ENCODE measurements at regions not wholly inside any gene's neighbourhood (a gene's known extent, or its start where the extent isn't known, plus 50 kb on each side); places are given as distances from the start of the nearest gene placed in this dataset.

- Histone ChIP-seq H2AFZ (ENCODE audit: low read depth, low read length) (no peak overlapping the region), H3K4me2 (ENCODE audit: low read length) (no peak overlapping the region), H3K27ac (ENCODE audit: low read length) (no peak overlapping the region), H4K20me1 (ENCODE audit: insufficient read depth) (no peaks in the 10 kb centered on the region), H3F3A (ENCODE audit: insufficient read depth, low read length, poor library complexity, severe bottlenecking) (no peaks in the 10 kb centered on the region), H3K27me3 (ENCODE audit: insufficient read depth, low read depth, low read length) (no peaks in the 10 kb centered on the region), H3K4me3 (ENCODE audit: low read length) (no peak overlapping the region), H3K9me2 (ENCODE audit: insufficient read depth, low read length) (no peaks in the 10 kb centered on the region), H3K36me3 (ENCODE audit: insufficient read depth, low read length) (no peaks in the 10 kb centered on the region), H3K79me2 (replicated peaks; ENCODE audit: insufficient read depth, low read length) (no peaks in the 10 kb centered on the region), H3K9ac (ENCODE audit: low read length) (no peak overlapping the region), H3K9me3 (ENCODE audit: low read length) (no peaks in the 10 kb centered on the region)
- TF ChIP-seq EP300 (conservative IDR thresholded peaks at IDR 0.05; ENCODE audit: poor library complexity, severe bottlenecking) (no peak), TAF1 (IDR thresholded peaks at IDR 0.05; ENCODE audit: low read depth) (no peak), REST (IDR thresholded peaks at IDR 0.05; ENCODE audit: borderline replicate concordance) (no peak)
Observed at GRCh38 chr7:22962775-22963350, 51.1 kb downstream of the HYCC1 start.

GRCh38 chr7:22958742-22959141 is 55.2 kb downstream of the HYCC1 start:
- H3K9me3 ChIP-seq (ENCODE audit: low read length) = no peaks in the 10 kb centered on the region
- H3K79me2 ChIP-seq (replicated peaks; ENCODE audit: insufficient read depth, low read length) = no peaks in the 10 kb centered on the region
- H3K36me3 ChIP-seq (ENCODE audit: insufficient read depth, low read length) = no peaks in the 10 kb centered on the region

More at GRCh38 chr7:22958742-22959141, 55.2 kb downstream of the HYCC1 start:
- Histone ChIP-seq H3K27ac (ENCODE audit: low read length) (no peak overlapping the region), H2AFZ (ENCODE audit: low read depth, low read length) (no peak overlapping the region), H3F3A (ENCODE audit: insufficient read depth, low read length, poor library complexity, severe bottlenecking) (no peaks in the 10 kb centered on the region), H3K4me3 (ENCODE audit: low read length) (no peak overlapping the region), H3K4me2 (ENCODE audit: low read length) (no peak overlapping the region), H3K9me2 (ENCODE audit: insufficient read depth, low read length) (no peaks in the 10 kb centered on the region), H3K9ac (ENCODE audit: low read length) (no peak overlapping the region), H4K20me1 (ENCODE audit: insufficient read depth) (no peaks in the 10 kb centered on the region), H3K27me3 (ENCODE audit: insufficient read depth, low read depth, low read length) (no peaks in the 10 kb centered on the region)
- TF ChIP-seq TAF1 (IDR thresholded peaks at IDR 0.05; ENCODE audit: low read depth) = no peak
- TF ChIP-seq CTCF (IDR thresholded peaks at IDR 0.05; ENCODE audit: poor library complexity, severe bottlenecking) = no peak
- TF ChIP-seq EP300 (conservative IDR thresholded peaks at IDR 0.05; ENCODE audit: poor library complexity, severe bottlenecking) = no peak
- TF ChIP-seq RAD21 (conservative IDR thresholded peaks at IDR 0.05) = no peak
- TF ChIP-seq SMC3 (conservative IDR thresholded peaks at IDR 0.05; ENCODE audit: poor library complexity) = no peak
- TF ChIP-seq MXI1 (conservative IDR thresholded peaks at IDR 0.05; ENCODE audit: poor library complexity, severe bottlenecking) = no peak
- TF ChIP-seq POLR2AphosphoS5 (IDR thresholded peaks at IDR 0.05) = no peak
- TF ChIP-seq EZH2 (IDR thresholded peaks at IDR 0.05; ENCODE audit: borderline replicate concordance, insufficient read depth, low read length, poor library complexity, severe bottlenecking) = no peak
- TF ChIP-seq REST (IDR thresholded peaks at IDR 0.05; ENCODE audit: borderline replicate concordance) = no peak

Data from neural cell (in vitro differentiated cells).